Lung (tissue), 11 donors: ENCODE measurements at regions not wholly inside any gene's neighbourhood (a gene's known extent, or its start where the extent isn't known, plus 50 kb on each side); places are given as distances from the start of the nearest gene placed in this dataset.

Experiments
- ATAC-seq: fragments of 200-7000 bp; cut with Tn5 transposase; one replicate; pipeline ENCODE4 v1.9.1; 2020; ENCODE audit warnings: moderate number of reproducible peaks; ENCODE audit not compliant: insufficient read depth, low FRiP score
- DNase-seq, 3 donors: peaks; one replicate each; pipeline ENCODE4 v3.0.0-alpha.2; 2013 to 2017
- H3K27ac ChIP-seq, 2 donors: one replicate each; pipeline ENCODE4 v1.5.1; 2013; ENCODE audit warnings: mild to moderate bottlenecking in 2 of 2, moderate library complexity in 2 of 2, control low read depth in 1 of 2, inconsistent platforms in 1 of 2, low read depth in 1 of 2, low read length in 1 of 2
- H3K27me3 ChIP-seq, 3 donors: one replicate each; pipeline ENCODE4 v1.5.1; 2013; ENCODE audit warnings: low read length in 2 of 3; ENCODE audit not compliant: control insufficient read depth in 3 of 3, insufficient read depth in 3 of 3
- H3K36me3 ChIP-seq, 4 donors: one replicate each; pipeline ENCODE4 v1.5.1; 2013; ENCODE audit warnings: low read length in 4 of 4, mild to moderate bottlenecking in 1 of 4, moderate library complexity in 1 of 4; ENCODE audit not compliant: control insufficient read depth in 4 of 4, insufficient read depth in 4 of 4
- H3K4me1 ChIP-seq, 5 donors: one replicate each; pipeline ENCODE4 v1.5.1; 2013; ENCODE audit warnings: low read length in 5 of 5, mild to moderate bottlenecking in 2 of 5, moderate library complexity in 1 of 5; ENCODE audit not compliant: control insufficient read depth in 5 of 5, insufficient read depth in 5 of 5
- H3K4me3 ChIP-seq: one replicate; pipeline ENCODE4 v1.5.1; 2013; ENCODE audit warnings: mild to moderate bottlenecking, control low read depth, moderate library complexity
- H3K9ac ChIP-seq, 2 donors: one replicate each; pipeline ENCODE4 v1.5.1; 2013; ENCODE audit warnings: low read length in 2 of 2, control low read depth in 1 of 2; ENCODE audit not compliant: insufficient read depth in 1 of 2
- H3K9me3 ChIP-seq, 4 donors: one replicate each; pipeline ENCODE4 v1.5.1; 2013; ENCODE audit warnings: low read length in 3 of 4, mild to moderate bottlenecking in 1 of 4, moderate library complexity in 1 of 4; ENCODE audit not compliant: control insufficient read depth in 4 of 4, insufficient read depth in 3 of 4
- CTCF ChIP-seq: IDR thresholded peaks from 2 replicates; pipeline ENCODE4 v1.5.1; 2012; ENCODE audit warnings: mild to moderate bottlenecking; ENCODE audit errors: control extremely low read depth, extremely low read depth
- WGBS, 2 donors: extraction: QIAGEN DNeasy Blood & Tissue Kit; methylation state at CpG; one replicate each; pipeline ENCODE4 v1.1.7; 2013; 5-methylcytosine and 5-hydroxymethylcytosine counted together
- donor health status: control.
- donor health status: control.
- donor health status: Bipolar disorder and iron deficiency.
- donor health status: healthy.
- donor health status: DM: yes; HTN: yes; CAD: no.

GRCh38 chr1:5756434-5757186 is 235.6 kb downstream of the NPHP4 start:
- ATAC-seq (no peak), DNase-seq (peak in 1 of 3 donors; percentile 7)
- H3K27ac ChIP-seq, result no peak overlapping the region
- whole genome bisulfite sequencing, 2 donors, result 82 to 87% methylated on average over 21 of the region's 21 CpGs
- TF ChIP-seq CTCF, result no peak
- no peaks in the 10 kb centered on the region for H3K36me3 ChIP-seq
- H3K9ac ChIP-seq, result no peak overlapping the region
- peaks cover 0 to 2% (median 0%) of the 10 kb centered on the region in 4 donors for H3K9me3 ChIP-seq
- peaks cover 0 to 21% (median 9%) of the 10 kb centered on the region in 5 donors for H3K4me1 ChIP-seq
- H3K27me3 ChIP-seq, result no peaks in the 10 kb centered on the region
- no peak overlapping the region for H3K4me3 ChIP-seq

- H3K27me3 ChIP-seq, result no peaks in the 10 kb centered on the region
- WGBS, 2 donors, result 87 to 90% methylated on average over 12 to 16 of the region's 16 CpGs
- DNase-seq (peak in 1 of 3 donors; percentile 7), ATAC-seq (no peak)
- H3K36me3 ChIP-seq, result no peaks in the 10 kb centered on the region
- H3K9me3 ChIP-seq, result peaks cover 0 to 4% (median 0%) of the 10 kb centered on the region in 4 donors
- H3K4me3 ChIP-seq, result no peak overlapping the region
- H3K4me1 ChIP-seq, result peaks cover 0 to 30% (median 14%) of the 10 kb centered on the region in 5 donors
- TF ChIP-seq CTCF, result no peak
- H3K27ac ChIP-seq, result no peak overlapping the region
- H3K9ac ChIP-seq, result no peak overlapping the region
Measured at GRCh38 chr1:5755552-5756125, 236.6 kb downstream of the NPHP4 start.

GRCh38 chr1:5754817-5755551 is 237.2 kb downstream of the NPHP4 start:
- no peak for TF ChIP-seq CTCF
- no peak overlapping the region for H3K4me3 ChIP-seq
- 87 to 89% methylated on average over 14 of the region's 14 CpGs for WGBS, 2 donors
- peaks cover 0 to 32% (median 14%) of the 10 kb centered on the region in 5 donors for H3K4me1 ChIP-seq
- H3K9ac ChIP-seq, result no peak overlapping the region
- no peaks in the 10 kb centered on the region for H3K27me3 ChIP-seq
- peaks cover 0 to 4% (median 0%) of the 10 kb centered on the region in 4 donors for H3K9me3 ChIP-seq
- DNase-seq (peak in 1 of 3 donors; percentile 7), ATAC-seq (no peak)
- no peak overlapping the region for H3K27ac ChIP-seq
- H3K36me3 ChIP-seq, result no peaks in the 10 kb centered on the region
